ENCODE measurements at regions not wholly inside any gene's neighbourhood (a gene's known extent, or its start where the extent isn't known, plus 50 kb on each side); places are given as distances from the start of the nearest gene placed in this dataset.

DNA sequence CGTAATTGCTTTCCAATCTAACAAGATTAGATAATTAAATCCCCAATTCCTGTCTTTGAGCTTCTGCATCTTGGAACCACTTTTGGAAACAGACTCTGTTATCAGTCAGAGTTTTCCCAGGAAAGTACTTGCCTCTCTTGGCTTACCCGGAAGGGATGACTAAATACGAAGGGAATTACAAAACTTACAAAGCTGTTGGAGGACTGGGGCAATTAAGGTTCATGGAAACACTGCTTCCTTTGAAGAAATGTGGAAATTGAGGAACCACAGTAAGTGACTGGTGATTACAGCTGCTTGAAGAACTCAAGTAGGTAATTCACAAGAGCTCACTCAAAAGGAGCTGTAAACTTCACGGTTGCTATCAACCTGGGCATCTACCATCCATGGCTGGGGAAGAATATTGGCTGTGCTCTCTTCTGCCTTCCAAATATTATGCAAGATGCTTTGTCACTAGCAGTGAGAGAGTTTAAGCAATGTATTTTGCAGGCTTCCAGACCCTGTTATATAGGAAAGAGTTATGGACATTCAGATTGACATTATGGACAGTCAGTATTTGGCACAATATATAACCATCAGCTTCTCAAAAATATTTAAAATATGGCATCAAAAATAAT lies 104.6 kb upstream of the MAN2A1 start:
- TF ChIP-seq RXRA (IDR thresholded peaks at IDR 0.05) (peak in 1 of 2 donors; percentile 8), FOXA1 (IDR thresholded peaks at IDR 0.05) (no peak), FOXA2 (IDR thresholded peaks at IDR 0.05) (no peak), EGR1 (IDR thresholded peaks at IDR 0.05; ENCODE audit: low read depth in 2 of 2) (no peak), SP1 (IDR thresholded peaks at IDR 0.05) (no peak), NR2F2 (IDR thresholded peaks at IDR 0.05) (no peak), RAD21 (IDR thresholded peaks at IDR 0.05) (no peak)
- TF ChIP-seq, protein P1, sequence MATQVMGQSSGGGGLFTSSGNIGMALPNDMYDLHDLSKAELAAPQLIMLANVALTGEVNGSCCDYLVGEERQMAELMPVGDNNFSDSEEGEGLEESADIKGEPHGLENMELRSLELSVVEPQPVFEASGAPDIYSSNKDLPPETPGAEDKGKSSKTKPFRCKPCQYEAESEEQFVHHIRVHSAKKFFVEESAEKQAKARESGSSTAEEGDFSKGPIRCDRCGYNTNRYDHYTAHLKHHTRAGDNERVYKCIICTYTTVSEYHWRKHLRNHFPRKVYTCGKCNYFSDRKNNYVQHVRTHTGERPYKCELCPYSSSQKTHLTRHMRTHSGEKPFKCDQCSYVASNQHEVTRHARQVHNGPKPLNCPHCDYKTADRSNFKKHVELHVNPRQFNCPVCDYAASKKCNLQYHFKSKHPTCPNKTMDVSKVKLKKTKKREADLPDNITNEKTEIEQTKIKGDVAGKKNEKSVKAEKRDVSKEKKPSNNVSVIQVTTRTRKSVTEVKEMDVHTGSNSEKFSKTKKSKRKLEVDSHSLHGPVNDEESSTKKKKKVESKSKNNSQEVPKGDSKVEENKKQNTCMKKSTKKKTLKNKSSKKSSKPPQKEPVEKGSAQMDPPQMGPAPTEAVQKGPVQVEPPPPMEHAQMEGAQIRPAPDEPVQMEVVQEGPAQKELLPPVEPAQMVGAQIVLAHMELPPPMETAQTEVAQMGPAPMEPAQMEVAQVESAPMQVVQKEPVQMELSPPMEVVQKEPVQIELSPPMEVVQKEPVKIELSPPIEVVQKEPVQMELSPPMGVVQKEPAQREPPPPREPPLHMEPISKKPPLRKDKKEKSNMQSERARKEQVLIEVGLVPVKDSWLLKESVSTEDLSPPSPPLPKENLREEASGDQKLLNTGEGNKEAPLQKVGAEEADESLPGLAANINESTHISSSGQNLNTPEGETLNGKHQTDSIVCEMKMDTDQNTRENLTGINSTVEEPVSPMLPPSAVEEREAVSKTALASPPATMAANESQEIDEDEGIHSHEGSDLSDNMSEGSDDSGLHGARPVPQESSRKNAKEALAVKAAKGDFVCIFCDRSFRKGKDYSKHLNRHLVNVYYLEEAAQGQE (IDR thresholded peaks at IDR 0.05) = no peak
- TF ChIP-seq, protein P2, sequence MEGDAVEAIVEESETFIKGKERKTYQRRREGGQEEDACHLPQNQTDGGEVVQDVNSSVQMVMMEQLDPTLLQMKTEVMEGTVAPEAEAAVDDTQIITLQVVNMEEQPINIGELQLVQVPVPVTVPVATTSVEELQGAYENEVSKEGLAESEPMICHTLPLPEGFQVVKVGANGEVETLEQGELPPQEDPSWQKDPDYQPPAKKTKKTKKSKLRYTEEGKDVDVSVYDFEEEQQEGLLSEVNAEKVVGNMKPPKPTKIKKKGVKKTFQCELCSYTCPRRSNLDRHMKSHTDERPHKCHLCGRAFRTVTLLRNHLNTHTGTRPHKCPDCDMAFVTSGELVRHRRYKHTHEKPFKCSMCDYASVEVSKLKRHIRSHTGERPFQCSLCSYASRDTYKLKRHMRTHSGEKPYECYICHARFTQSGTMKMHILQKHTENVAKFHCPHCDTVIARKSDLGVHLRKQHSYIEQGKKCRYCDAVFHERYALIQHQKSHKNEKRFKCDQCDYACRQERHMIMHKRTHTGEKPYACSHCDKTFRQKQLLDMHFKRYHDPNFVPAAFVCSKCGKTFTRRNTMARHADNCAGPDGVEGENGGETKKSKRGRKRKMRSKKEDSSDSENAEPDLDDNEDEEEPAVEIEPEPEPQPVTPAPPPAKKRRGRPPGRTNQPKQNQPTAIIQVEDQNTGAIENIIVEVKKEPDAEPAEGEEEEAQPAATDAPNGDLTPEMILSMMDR (IDR thresholded peaks at IDR 0.05; ENCODE audit: low read depth, low read length, missing input control) = no peak
